Pancreas (tissue), 10 donors: ENCODE measurements at regions not wholly inside any gene's neighbourhood (a gene's known extent, or its start where the extent isn't known, plus 50 kb on each side); places are given as distances from the start of the nearest gene placed in this dataset.

ENCODE experiments used
- ATAC-seq, 4 donors: fragments of 200-7000 bp; cut with Tn5 transposase; one replicate each; pipeline versions ENCODE4 v1.8.0 to v1.9.1; 2020; ENCODE audit warnings: mild to moderate bottlenecking in 4 of 4, moderate library complexity in 4 of 4
- DNase-seq, 6 donors: peaks; one replicate each; pipeline ENCODE4 v3.0.0-alpha.2; 2020
- FAIRE-seq: peaks from 2 replicates; lab custom pipeline; 2012; peaks lifted over from hg19 to GRCh38; lab: Jason Lieb, UNC
- H3K27ac ChIP-seq, 4 donors: fragments of 200-600 bp; sonication (generic); 1 replicate in 3 of 4; 2 replicates in 1 of 4; pipeline versions ENCODE4 v1.5.0 to v1.8.0; 2020
- H3K27me3 ChIP-seq, 4 donors: fragments of 200-600 bp; one replicate each; pipeline ENCODE4 v1.8.0; 2021
- H3K36me3 ChIP-seq, 3 donors: fragments of 200-600 bp; sonication (generic) in 1 of 3; one replicate each; pipeline versions ENCODE4 v1.5.0 to v1.8.0; 2020 to 2021
- H3K4me1 ChIP-seq, 3 donors: fragments of 200-600 bp; one replicate each; pipeline ENCODE4 v1.8.0; 2021
- H3K4me3 ChIP-seq, 4 donors: fragments of 200-600 bp; sonication (generic) in 2 of 4; one replicate each; pipeline versions ENCODE4 v1.5.0 to v1.8.0; 2020 to 2021
- H3K9me3 ChIP-seq, 4 donors: fragments of 200-600 bp; one replicate each; pipeline ENCODE4 v1.8.0; 2021
- CTCF ChIP-seq, 4 donors: fragments of 200-600 bp; sonication (generic) in 3 of 4; IDR thresholded peaks; one replicate each; pipeline versions ENCODE4 v1.5.0 to v1.8.0; 2021; ENCODE audit warnings: antibody characterized with exemption in 4 of 4
- WGBS, 2 donors: extraction: QIAGEN DNeasy Blood & Tissue Kit; methylation state at CpG; one replicate each; pipeline ENCODE4 v1.1.7; 2013; 5-methylcytosine and 5-hydroxymethylcytosine counted together
- intact Hi-C, 3 donors: fragments of 100-400 bp; cut with DNase I; formaldehyde crosslinking; loops; one replicate each; pipeline versions ENCODE4 v1.11.1 to v1.14.2; 2022
- donor health status: healthy with polysubstance abuse.
- donor health status: DM: no; HTN: no; CAD: no; lungs with moderate emphysema.
- donor health status: DM: no; HTN: no; CAD: no.
- donor health status: control.
- donor health status: control.
- donor health status: Bipolar disorder and iron deficiency.
- donor health status: DM: yes; HTN: yes; CAD: no.
- donor health status: DM: no; HTN: no; CAD: no.
- donor health status: DM: no; HTN: no; CAD: no.
- donor health status: DM: yes; HTN: yes; CAD: no.

- H3K36me3 ChIP-seq, result no peaks in the 10 kb centered on the region
- DNase-seq (no peak), FAIRE-seq (no peak), ATAC-seq (no peak)
- H3K4me1 ChIP-seq, result no peaks in the 10 kb centered on the region
- no peak overlapping the region for H3K27ac ChIP-seq
- no peak for TF ChIP-seq CTCF (IDR thresholded peaks at IDR 0.05)
- WGBS, 2 donors, result 80 to 83% methylated on average over 6 of the region's 6 CpGs
- H3K4me3 ChIP-seq, result no peak overlapping the region
- no peaks in the 10 kb centered on the region for H3K9me3 ChIP-seq
- intact Hi-C loops, result no loop called here
- no peaks in the 10 kb centered on the region for H3K27me3 ChIP-seq
These were observed 150.9 kb upstream of the EEA1 start for GRCh38 chr12:93079976-93080375.

DNA sequence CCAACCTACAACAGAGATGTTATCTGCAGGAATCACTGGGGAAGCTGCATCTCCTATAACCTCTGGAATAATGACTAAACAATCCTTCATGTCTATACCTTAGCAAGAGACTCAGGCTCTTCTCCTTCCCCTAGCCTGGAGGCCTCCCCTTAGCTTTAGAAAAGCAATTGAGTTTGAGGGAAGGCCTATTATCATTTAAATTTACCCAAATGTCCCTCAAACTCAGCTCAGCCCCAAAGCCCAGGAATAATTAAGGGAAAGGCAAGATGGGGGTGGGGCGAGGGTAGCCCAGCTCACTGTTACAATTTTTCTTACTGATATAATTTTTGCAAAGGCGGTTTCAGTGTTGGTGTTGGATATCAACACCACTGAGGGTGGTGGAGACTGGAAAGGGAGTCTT is 151.4 kb upstream of the EEA1 start:
- no peak for ATAC-seq
- intact Hi-C loops, result no loop called here
- no peaks in the 10 kb centered on the region for H3K27me3 ChIP-seq
- no peaks in the 10 kb centered on the region for H3K9me3 ChIP-seq
- no peak overlapping the region for H3K27ac ChIP-seq
- H3K4me3 ChIP-seq, result no peak overlapping the region
- FAIRE-seq, result no peak
- no peaks in the 10 kb centered on the region for H3K4me1 ChIP-seq
- 48 to 72% methylated on average over 2 of the region's 2 CpGs for WGBS, 2 donors
- DNase-seq, result no peak
- no peaks in the 10 kb centered on the region for H3K36me3 ChIP-seq
- no peak for TF ChIP-seq CTCF (IDR thresholded peaks at IDR 0.05)

DNA sequence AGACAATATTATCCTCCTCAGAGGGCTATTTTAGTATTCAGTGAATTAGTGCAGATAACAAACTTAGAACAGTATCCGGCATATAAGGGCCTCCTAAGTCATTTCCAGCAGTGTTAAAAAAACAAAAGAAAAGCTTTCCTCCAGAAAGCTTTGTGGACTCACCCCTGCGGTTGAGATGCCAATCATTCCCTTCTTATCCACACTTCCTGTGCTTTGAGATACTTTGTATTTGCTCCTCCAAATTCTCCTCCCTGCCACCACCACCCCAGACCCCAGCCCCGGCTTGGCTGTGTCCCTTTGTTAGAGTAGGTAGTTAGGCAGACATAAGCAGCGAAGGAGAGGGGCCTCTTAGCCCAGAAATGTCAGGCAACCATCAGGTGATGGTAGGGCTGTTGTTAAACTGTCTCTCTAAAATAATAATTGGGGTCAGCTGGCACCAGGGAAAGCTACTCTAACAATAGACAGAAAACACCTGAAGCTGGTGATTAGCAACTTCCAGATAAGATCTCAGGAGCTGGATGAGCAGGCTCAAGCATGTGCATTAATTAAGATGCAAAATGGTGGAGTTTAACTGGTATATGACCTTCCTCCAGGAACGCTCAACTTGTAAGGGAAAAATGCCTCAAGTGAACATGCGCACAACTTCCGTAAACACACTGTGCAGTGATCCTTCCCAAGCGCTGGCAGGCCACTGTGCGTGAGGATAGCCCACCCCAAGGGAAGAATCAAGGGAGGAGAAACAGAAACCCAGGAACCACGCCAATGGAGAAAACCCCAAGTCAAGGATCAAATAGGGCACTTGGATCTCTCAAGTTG is 152.1 kb upstream of the EEA1 start:
- Histone ChIP-seq H3K27me3 (no peaks in the 10 kb centered on the region), H3K4me1 (no peaks in the 10 kb centered on the region), H3K4me3 (no peak overlapping the region), H3K27ac (no peak overlapping the region), H3K9me3 (no peaks in the 10 kb centered on the region), H3K36me3 (no peaks in the 10 kb centered on the region)
- intact Hi-C loops, result no loop called here
- no peak for FAIRE-seq
- TF ChIP-seq CTCF (IDR thresholded peaks at IDR 0.05), result no peak
- no peak for ATAC-seq
- DNase-seq, result no peak
- 82 to 88% methylated on average over 10 of the region's 10 CpGs for WGBS, 2 donors

DNA sequence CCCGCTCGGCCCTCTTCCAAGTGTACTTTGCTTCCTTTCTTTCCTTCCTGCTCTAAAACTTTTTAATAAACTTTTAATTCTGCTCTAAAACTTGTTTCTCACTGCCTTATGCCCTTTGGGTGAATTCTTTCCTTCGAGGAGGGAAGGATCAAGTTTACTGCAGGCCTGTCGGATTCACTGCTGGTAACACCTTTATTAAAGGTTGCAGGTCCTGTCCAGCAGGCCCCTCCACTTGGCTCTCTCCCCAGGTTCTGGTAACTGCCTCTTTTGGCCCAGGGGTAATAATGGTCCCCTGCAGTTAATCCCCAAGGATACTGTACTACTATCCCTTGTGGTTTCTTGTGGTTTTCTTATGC is 152.7 kb upstream of the EEA1 start:
- Histone ChIP-seq H3K27me3 (no peaks in the 10 kb centered on the region), H3K36me3 (no peaks in the 10 kb centered on the region), H3K9me3 (no peaks in the 10 kb centered on the region), H3K4me1 (no peaks in the 10 kb centered on the region), H3K27ac (no peak overlapping the region), H3K4me3 (no peak overlapping the region)
- intact Hi-C loops, result no loop called here
- ATAC-seq (no peak), DNase-seq (no peak), FAIRE-seq (no peak)
- WGBS, 2 donors, result 90 to 92% methylated on average over 4 of the region's 4 CpGs
- TF ChIP-seq CTCF (IDR thresholded peaks at IDR 0.05), result no peak
